ENCODE measurements at regions not wholly inside any gene's neighbourhood (a gene's known extent, or its start where the extent isn't known, plus 50 kb on each side); places are given as distances from the start of the nearest gene placed in this dataset.
A peak's percentile ranks its signal among the peaks of the same experiment; 100 is the strongest.

DNA sequence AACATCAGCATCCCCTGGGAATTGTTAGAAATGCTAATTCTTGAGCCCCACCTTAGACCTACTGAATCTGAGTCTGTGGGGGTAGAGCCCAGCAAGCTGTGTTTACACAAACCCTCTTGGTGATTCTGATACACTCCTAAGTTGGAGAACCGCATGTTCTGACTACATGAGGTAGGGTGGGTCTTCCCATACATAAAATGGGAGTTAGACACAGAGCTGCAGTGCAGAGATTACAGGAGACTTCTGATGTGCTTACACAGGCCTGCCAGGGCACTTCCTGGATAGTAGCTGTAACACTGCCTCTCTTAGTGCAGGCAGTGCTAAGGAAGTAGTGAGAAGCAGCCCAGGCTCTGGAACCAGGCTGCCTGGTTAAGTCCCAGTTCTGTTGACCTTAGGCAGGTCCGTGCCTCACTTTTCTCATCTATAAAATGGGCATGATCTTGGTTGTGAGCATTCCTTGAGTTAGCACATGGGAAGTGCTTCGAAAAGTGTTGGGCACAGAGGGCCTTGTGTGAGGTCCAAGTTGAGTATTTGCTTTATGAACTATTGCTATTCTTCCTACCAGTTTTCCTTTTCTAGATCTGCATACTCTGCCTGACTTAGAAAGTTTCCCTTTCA, 67.3 kb downstream of the GLI2 start:
- ATAC-seq, result peak; percentile 17; the same call in 1 of the 2 replicates
- POLR2A ChIA-PET, result no interaction called here
- TF ChIP-seq GTF2I (CRISPR knock-in tag; conservative IDR thresholded peaks at IDR 0.05) (peak; percentile 75; the same call in 1 of the 2 replicates), PRRX2 (CRISPR knock-in tag; IDR thresholded peaks at IDR 0.05) (no peak)
- TF ChIP-seq, protein P1, sequence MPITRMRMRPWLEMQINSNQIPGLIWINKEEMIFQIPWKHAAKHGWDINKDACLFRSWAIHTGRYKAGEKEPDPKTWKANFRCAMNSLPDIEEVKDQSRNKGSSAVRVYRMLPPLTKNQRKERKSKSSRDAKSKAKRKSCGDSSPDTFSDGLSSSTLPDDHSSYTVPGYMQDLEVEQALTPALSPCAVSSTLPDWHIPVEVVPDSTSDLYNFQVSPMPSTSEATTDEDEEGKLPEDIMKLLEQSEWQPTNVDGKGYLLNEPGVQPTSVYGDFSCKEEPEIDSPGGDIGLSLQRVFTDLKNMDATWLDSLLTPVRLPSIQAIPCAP (CRISPR knock-in tag; IDR thresholded peaks at IDR 0.05), result no peak
- Mint-ChIP-seq H3K27ac (0 out of 2 replicates have a peak overlapping the region, but pooled peaks have one; percentile 38), H3K27me3 (ENCODE audit: low read depth) (no peaks in the 10 kb centered on the region), H3K36me3 (peaks cover 12% of the 10 kb centered on the region), H3K9me3 (no peaks in the 10 kb centered on the region), H3K4me3 (no peak overlapping the region), H3K4me1 (peaks cover 46% of the 10 kb centered on the region)
- DNase-seq (ENCODE audit: low spot score), result no peak
- CTCF ChIA-PET, result interaction anchor here (0.9 kb wide), 1 partner anchor 107 kb away, joined by 3 read pairs; no protein-coding TSS in a partner anchor

GRCh38 chr2:120803764-120804335, 68.2 kb downstream of the GLI2 start:
- ATAC-seq (no peak), DNase-seq (ENCODE audit: low spot score) (no peak)
- Mint-ChIP-seq H3K36me3 (peaks cover 13% of the 10 kb centered on the region), H3K4me3 (no peak overlapping the region), H3K9me3 (no peaks in the 10 kb centered on the region), H3K27ac (peak overlapping the region; percentile 57; the same call in 1 of the 2 replicates), H3K27me3 (ENCODE audit: low read depth) (no peaks in the 10 kb centered on the region), H3K4me1 (peaks cover 38% of the 10 kb centered on the region)
- ChIA-PET CTCF (interaction anchor here (1.0 kb wide), 1 partner anchor 30 kb away, joined by 5 read pairs; no protein-coding TSS in a partner anchor), POLR2A (no interaction called here)
- TF ChIP-seq TEAD1 (CRISPR knock-in tag; IDR thresholded peaks at IDR 0.05) (no peak), SMAD4 (CRISPR knock-in tag; IDR thresholded peaks at IDR 0.05) (no peak), ZNF671 (CRISPR knock-in tag; IDR thresholded peaks at IDR 0.05) (no peak), NFYB (CRISPR knock-in tag; conservative IDR thresholded peaks at IDR 0.05; ENCODE audit: low read depth) (no peak), ZNF396 (CRISPR knock-in tag; IDR thresholded peaks at IDR 0.05; ENCODE audit: borderline replicate concordance) (no peak), ELF4 (CRISPR knock-in tag; IDR thresholded peaks at IDR 0.05; ENCODE audit: low read depth) (no peak), NR3C1 (CRISPR knock-in tag; conservative IDR thresholded peaks at IDR 0.05; ENCODE audit: low read depth) (no peak)
- TF ChIP-seq, protein P1 (CRISPR knock-in tag; IDR thresholded peaks at IDR 0.05), result no peak
- TF ChIP-seq, protein P2, sequence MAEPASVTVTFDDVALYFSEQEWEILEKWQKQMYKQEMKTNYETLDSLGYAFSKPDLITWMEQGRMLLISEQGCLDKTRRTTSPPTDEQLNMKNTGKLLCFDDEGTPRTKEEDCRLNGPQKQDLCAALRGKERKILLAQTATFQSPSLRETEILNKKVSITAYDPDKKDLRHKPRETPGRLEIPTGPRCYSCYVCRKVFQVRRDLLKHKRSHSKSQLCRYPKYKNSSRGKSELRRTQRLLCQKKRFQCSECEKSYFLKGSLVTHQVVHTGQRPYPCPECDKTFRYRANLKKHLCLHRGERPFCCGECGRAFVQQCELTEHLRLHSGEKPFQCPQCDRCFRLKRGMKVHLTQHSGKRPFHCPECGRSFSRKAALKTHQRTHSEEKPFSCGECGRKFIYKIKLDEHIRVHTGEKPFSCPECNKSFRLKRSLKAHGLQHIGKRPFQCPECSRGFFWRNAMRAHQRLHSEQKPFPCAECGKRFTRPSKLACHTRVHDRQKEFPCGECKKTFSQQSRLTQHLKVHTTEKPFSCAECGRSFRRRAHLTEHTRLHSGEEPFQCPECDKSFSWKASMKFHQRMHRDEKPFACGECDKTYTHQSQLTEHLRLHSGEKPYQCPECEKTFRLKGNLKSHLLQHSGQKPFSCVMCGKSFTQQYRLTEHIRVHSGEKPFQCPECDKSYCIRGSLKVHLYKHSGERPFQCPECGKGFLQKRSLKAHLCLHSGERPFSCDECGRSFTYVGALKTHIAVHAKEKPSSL (CRISPR knock-in tag; conservative IDR thresholded peaks at IDR 0.05), result no peak

DNA sequence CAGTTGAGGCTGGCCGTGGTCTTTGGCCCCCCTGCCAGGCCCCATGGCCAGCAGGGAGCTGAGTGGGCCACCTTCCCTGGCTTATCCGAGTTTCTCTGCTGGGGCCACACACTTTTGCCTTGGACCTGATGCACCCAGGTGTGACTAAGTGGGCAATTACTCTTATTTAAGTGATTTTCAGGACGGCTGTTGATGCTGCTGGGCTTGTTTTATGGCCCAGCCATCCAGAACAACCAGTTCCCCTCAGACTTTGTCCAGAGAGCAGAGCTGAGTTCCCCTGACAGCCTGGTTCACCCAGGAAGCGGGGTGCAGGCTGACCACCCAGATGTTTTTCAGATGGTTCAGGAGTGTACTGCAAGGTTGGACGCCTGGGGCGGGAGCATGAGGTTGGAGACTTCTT, 68.8 kb downstream of the GLI2 start:
- Mint-ChIP-seq H3K4me3 (no peak overlapping the region), H3K4me1 (peaks cover 43% of the 10 kb centered on the region), H3K36me3 (peaks cover 14% of the 10 kb centered on the region), H3K27ac (no peak overlapping the region), H3K9me3 (no peaks in the 10 kb centered on the region), H3K27me3 (ENCODE audit: low read depth) (no peaks in the 10 kb centered on the region)
- ChIA-PET CTCF (interaction anchor here (1.0 kb wide), 1 partner anchor 29 kb away, joined by 5 read pairs; no protein-coding TSS in a partner anchor), POLR2A (no interaction called here)
- TF ChIP-seq MXD4 (CRISPR knock-in tag; IDR thresholded peaks at IDR 0.05; ENCODE audit: borderline replicate concordance) (no peak), FOXP4 (CRISPR knock-in tag; IDR thresholded peaks at IDR 0.05) (no peak), NFE2L1 (CRISPR knock-in tag; IDR thresholded peaks at IDR 0.05) (no peak), PREB (CRISPR knock-in tag; IDR thresholded peaks at IDR 0.05; ENCODE audit: borderline replicate concordance) (no peak), ATF1 (CRISPR knock-in tag; IDR thresholded peaks at IDR 0.05) (no peak), ZNF121 (CRISPR knock-in tag; IDR thresholded peaks at IDR 0.05) (no peak), TCF7 (CRISPR knock-in tag; IDR thresholded peaks at IDR 0.05; ENCODE audit: low read depth) (no peak), ATF6 (CRISPR knock-in tag; IDR thresholded peaks at IDR 0.05) (no peak), MAX (CRISPR knock-in tag; IDR thresholded peaks at IDR 0.05) (no peak), NFYB (CRISPR knock-in tag; conservative IDR thresholded peaks at IDR 0.05; ENCODE audit: low read depth) (no peak)
- TF ChIP-seq, protein P3, sequence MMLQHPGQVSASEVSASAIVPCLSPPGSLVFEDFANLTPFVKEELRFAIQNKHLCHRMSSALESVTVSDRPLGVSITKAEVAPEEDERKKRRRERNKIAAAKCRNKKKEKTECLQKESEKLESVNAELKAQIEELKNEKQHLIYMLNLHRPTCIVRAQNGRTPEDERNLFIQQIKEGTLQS (CRISPR knock-in tag; conservative IDR thresholded peaks at IDR 0.05), result no peak
- ATAC-seq, result no peak
- no peak for DNase-seq (ENCODE audit: low spot score)
